Urothelium cell line (cell line): ENCODE measurements at regions not wholly inside any gene's neighbourhood (a gene's known extent, or its start where the extent isn't known, plus 50 kb on each side); places are given as distances from the start of the nearest gene placed in this dataset.

Experiments used
- DNase-seq: peaks from one replicate; pipeline ENCODE4 v3.0.0; 2011; ENCODE audit warnings: low spot score, mixed read lengths
- FAIRE-seq: peaks from 2 replicates; lab custom pipeline; 2011; peaks lifted over from hg19 to GRCh38; lab: Jason Lieb, UNC

- DNase-seq (no peak), FAIRE-seq (no peak)
Observed at GRCh38 chr7:12970626-12971025, 283.2 kb downstream of the ARL4A start.

GRCh38 chr7:12974451-12975166 is 287.2 kb downstream of the ARL4A start:
- no peak for FAIRE-seq
- no peak for DNase-seq

GRCh38 chr7:12975412-12975811 is 288.0 kb downstream of the ARL4A start:
- DNase-seq (no peak), FAIRE-seq (no peak)

- FAIRE-seq, result no peak
- DNase-seq, result no peak
Observed at GRCh38 chr7:12979181-12979580, 291.7 kb downstream of the ARL4A start.

GRCh38 chr7:12982178-12982577 is 294.7 kb downstream of the ARL4A start:
- FAIRE-seq (no peak), DNase-seq (no peak)

GRCh38 chr7:12984117-12984516 is 296.7 kb downstream of the ARL4A start:
- DNase-seq (no peak), FAIRE-seq (no peak)

GRCh38 chr7:12985228-12985627 is 297.8 kb downstream of the ARL4A start:
- FAIRE-seq (no peak), DNase-seq (no peak)

- FAIRE-seq, result no peak
- DNase-seq, result no peak
Observed at GRCh38 chr7:12985752-12986151, 298.3 kb downstream of the ARL4A start.

- DNase-seq, result no peak
- FAIRE-seq, result no peak
Observed at GRCh38 chr7:12987238-12987637, 299.8 kb downstream of the ARL4A start.

GRCh38 chr7:12990440-12990839 is 303.0 kb downstream of the ARL4A start:
- FAIRE-seq (no peak), DNase-seq (no peak)

- FAIRE-seq (no peak), DNase-seq (no peak)
Observed at GRCh38 chr7:12993025-12993424, 305.6 kb downstream of the ARL4A start.

- no peak for DNase-seq
- FAIRE-seq, result no peak
Observed at GRCh38 chr7:12995912-12996469, 308.6 kb downstream of the ARL4A start.

GRCh38 chr7:13007331-13007730 is 319.9 kb downstream of the ARL4A start:
- no peak for FAIRE-seq
- DNase-seq, result no peak

- DNase-seq, result no peak
- no peak for FAIRE-seq
Observed at GRCh38 chr7:13009517-13009916, 322.1 kb downstream of the ARL4A start.

- no peak for FAIRE-seq
Observed at GRCh38 chr7:13014011-13014410, 326.6 kb downstream of the ARL4A start.

GRCh38 chr7:13016036-13016581 is 328.7 kb downstream of the ARL4A start:
- FAIRE-seq, result no peak

More at GRCh38 chr7:13014011-13014410, 326.6 kb downstream of the ARL4A start:
- DNase-seq, result no peak

GRCh38 chr7:13016592-13017332 is 329.3 kb downstream of the ARL4A start:
- FAIRE-seq, result peak; percentile 20

More at GRCh38 chr7:13016036-13016581, 328.7 kb downstream of the ARL4A start:
- DNase-seq, result no peak

GRCh38 chr7:13017333-13017857 is 330.0 kb downstream of the ARL4A start:
- FAIRE-seq (no peak), DNase-seq (peak; percentile 36)

More at GRCh38 chr7:13016592-13017332, 329.3 kb downstream of the ARL4A start:
- no peak for DNase-seq

GRCh38 chr7:13017881-13018280 is 330.4 kb downstream of the ARL4A start:
- FAIRE-seq (no peak), DNase-seq (no peak)

- DNase-seq (no peak), FAIRE-seq (no peak)
Observed at GRCh38 chr7:13021566-13022300, 334.3 kb downstream of the ARL4A start.
